Thyroid gland (tissue), 4 donors: ENCODE measurements at regions not wholly inside any gene's neighbourhood (a gene's known extent, or its start where the extent isn't known, plus 50 kb on each side); places are given as distances from the start of the nearest gene placed in this dataset.

ENCODE experiments used
- CTCF ChIP-seq, 6 experiments: fragments of 200-600 bp in 3 of 6; fragments of 450-650 bp in 3 of 6; sonication (generic) in 3 of 6; IDR thresholded peaks; one replicate each; pipeline ENCODE4 v1.5.1; 2016 to 2019; ENCODE audit warnings: antibody characterized with exemption in 6 of 6, mild to moderate bottlenecking in 2 of 6, inconsistent platforms in 1 of 6, moderate library complexity in 1 of 6
- POLR2A ChIP-seq, 2 donors: fragments of 450-650 bp; IDR thresholded peaks; one replicate each; pipeline ENCODE4 v1.6.1; 2017; ENCODE audit warnings: antibody characterized with exemption in 2 of 2, mild to moderate bottlenecking in 2 of 2, moderate library complexity in 1 of 2

- no peak for TF ChIP-seq CTCF (IDR thresholded peaks at IDR 0.05)
- no peak for TF ChIP-seq POLR2A (IDR thresholded peaks at IDR 0.05)
Observed at GRCh38 chr6:1496092-1496491, 106.7 kb downstream of the FOXF2 start.
